Ovary (tissue), 7 donors: ENCODE measurements at regions not wholly inside any gene's neighbourhood (a gene's known extent, or its start where the extent isn't known, plus 50 kb on each side); places are given as distances from the start of the nearest gene placed in this dataset.

Experiments used
- DNase-seq, 5 donors: peaks; one replicate each; pipeline ENCODE4 v3.0.0-alpha.2; 2019 to 2020
- H3K27ac ChIP-seq, 2 donors: fragments of 200-600 bp; one replicate each; pipeline versions ENCODE4 v1.5.1 to v1.8.0; 2019 to 2022
- H3K27me3 ChIP-seq: fragments of 200-600 bp; one replicate; pipeline ENCODE4 v1.8.0; 2022
- H3K36me3 ChIP-seq: fragments of 200-600 bp; sonication (generic); one replicate; pipeline ENCODE4 v1.5.1; 2019
- H3K4me1 ChIP-seq: one replicate; pipeline ENCODE4 v1.8.1; 2013; ENCODE audit warnings: mild to moderate bottlenecking, moderate library complexity; ENCODE audit not compliant: insufficient read depth
- H3K4me3 ChIP-seq: fragments of 200-600 bp; sonication (generic); one replicate; pipeline ENCODE4 v1.5.1; 2017
- H3K9me3 ChIP-seq, 2 donors: fragments of 200-600 bp in 1 of 2; sonication (generic) in 1 of 2; one replicate each; pipeline versions ENCODE4 v1.5.1 to v1.8.1; 2013 to 2019; ENCODE audit warnings: mild to moderate bottlenecking in 1 of 2, moderate library complexity in 1 of 2
- CTCF ChIP-seq, 3 donors: fragments of 450-650 bp in 2 of 3; fragments of 200-600 bp in 1 of 3; IDR thresholded peaks; one replicate each; pipeline versions ENCODE4 v1.5.1 to v1.8.0; 2016 to 2022; ENCODE audit warnings: antibody characterized with exemption in 3 of 3, mild to moderate bottlenecking in 1 of 3
- EP300 ChIP-seq: sonication (generic); formaldehyde crosslinking; IDR thresholded peaks from one replicate; pipeline ENCODE4 v1.6.1; 2017; ENCODE audit warnings: antibody characterized with exemption
- POLR2A ChIP-seq: fragments of 450-650 bp; IDR thresholded peaks from one replicate; pipeline ENCODE4 v1.6.1; 2017; ENCODE audit warnings: antibody characterized with exemption, mild to moderate bottlenecking, moderate library complexity
- WGBS, 3 donors: extraction: QIAGEN DNeasy Blood & Tissue Kit in 1 of 3; methylation state at CpG; one replicate each; pipeline versions ENCODE4 v1.1.5 to v1.1.7; 2013 to 2017; 5-methylcytosine and 5-hydroxymethylcytosine counted together
- intact Hi-C, 4 donors: fragments of 100-400 bp; cut with DNase I; formaldehyde crosslinking; loops; one replicate each; pipeline versions ENCODE4 v1.11.0 to v1.15.1; 2022 to 2023
- donor health status: DM: no; HTN: no; CAD: no; lungs with moderate emphysema.
- donor health status: DM: no; HTN: no; CAD: no.
- donor health status: Bipolar disorder and iron deficiency.
- donor health status: DM: no; HTN: no; CAD: no.
- donor health status: DM: yes; HTN: yes; CAD: no.

- Histone ChIP-seq H3K9me3 (no peaks in the 10 kb centered on the region), H3K4me1 (no peaks in the 10 kb centered on the region), H3K36me3 (no peaks in the 10 kb centered on the region), H3K4me3 (no peak overlapping the region), H3K27ac (no peak overlapping the region), H3K27me3 (no peaks in the 10 kb centered on the region)
- intact Hi-C loops: no loop called here
- DNase-seq: no peak
- WGBS, 3 donors: 46 to 56% (median 54%) methylated on average over 2 of the region's 2 CpGs
- no peak for TF ChIP-seq CTCF (IDR thresholded peaks at IDR 0.05)
- no peak for TF ChIP-seq EP300
- no peak for TF ChIP-seq POLR2A
Observed at GRCh38 chr3:158976966-158977365, 175.1 kb downstream of the MFSD1 start.

DNA sequence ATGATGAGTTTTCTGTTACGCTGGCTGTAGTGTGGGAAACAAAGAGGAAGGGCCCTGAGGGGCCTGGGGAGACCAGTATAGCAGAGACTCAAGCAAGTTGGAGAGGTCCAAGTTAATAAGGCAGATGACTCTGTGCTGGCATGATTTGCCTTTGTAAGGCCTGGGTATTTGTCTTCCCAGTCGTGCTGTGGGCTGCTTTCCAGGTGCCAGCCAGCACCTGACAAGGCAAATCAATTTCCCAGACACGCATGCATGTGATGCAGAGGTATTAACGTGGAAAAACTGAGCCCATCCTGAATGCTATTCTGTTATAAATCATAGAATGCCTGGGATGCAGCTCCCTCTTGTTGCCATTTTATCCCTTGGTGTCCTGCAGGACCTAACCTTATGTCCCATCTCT, 175.6 kb downstream of the MFSD1 start:
- H3K27me3 ChIP-seq: no peaks in the 10 kb centered on the region
- no peak overlapping the region for H3K27ac ChIP-seq
- H3K4me3 ChIP-seq: no peak overlapping the region
- no peaks in the 10 kb centered on the region for H3K4me1 ChIP-seq
- DNase-seq: no peak
- intact Hi-C loops: no loop called here
- H3K36me3 ChIP-seq: no peaks in the 10 kb centered on the region
- TF ChIP-seq POLR2A: no peak
- no peak for TF ChIP-seq EP300
- WGBS, 3 donors: 61 to 71% (median 63%) methylated on average over 4 of the region's 4 CpGs
- no peaks in the 10 kb centered on the region for H3K9me3 ChIP-seq

- no peaks in the 10 kb centered on the region for H3K36me3 ChIP-seq
- no peaks in the 10 kb centered on the region for H3K9me3 ChIP-seq
- 23 to 40% (median 24%) methylated on average over 5 of the region's 5 CpGs for WGBS, 3 donors
- intact Hi-C loops: no loop called here
- H3K27me3 ChIP-seq: no peaks in the 10 kb centered on the region
- no peaks in the 10 kb centered on the region for H3K4me1 ChIP-seq
- no peak overlapping the region for H3K4me3 ChIP-seq
- H3K27ac ChIP-seq: no peak overlapping the region
- TF ChIP-seq CTCF (IDR thresholded peaks at IDR 0.05): no peak
- TF ChIP-seq EP300: no peak
- TF ChIP-seq POLR2A: no peak
- DNase-seq: no peak
Observed at GRCh38 chr3:158983216-158984099, 181.6 kb downstream of the MFSD1 start.

DNA sequence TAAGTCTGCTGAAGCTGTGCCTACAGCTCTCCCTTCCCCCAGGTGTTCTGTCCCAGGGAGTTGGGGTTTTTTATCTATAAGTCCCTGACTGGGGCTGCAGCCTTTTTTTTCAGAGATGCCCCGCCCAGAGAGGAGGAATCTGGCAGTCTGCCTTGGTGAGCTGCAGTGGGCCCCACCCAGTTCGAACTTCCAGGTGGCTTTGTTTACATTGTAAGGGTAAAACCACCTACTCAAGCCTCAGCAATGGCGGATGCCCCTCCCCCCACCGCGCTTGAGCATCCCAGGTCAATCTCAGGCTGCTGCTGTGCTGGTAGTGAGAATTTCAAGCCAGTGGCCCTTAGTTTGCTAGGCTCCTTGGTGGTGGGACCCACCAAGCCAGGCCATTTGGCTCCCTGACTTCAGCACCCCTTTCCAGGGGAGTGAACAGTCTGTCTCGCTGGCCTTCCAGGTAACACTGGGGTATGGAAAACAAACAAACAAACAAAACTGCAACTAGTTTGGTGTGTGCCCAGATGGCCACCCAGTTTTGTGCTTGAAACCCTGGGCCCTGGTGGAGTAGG, 189.4 kb downstream of the MFSD1 start:
- no peaks in the 10 kb centered on the region for H3K27me3 ChIP-seq
- no peaks in the 10 kb centered on the region for H3K36me3 ChIP-seq
- no peak for TF ChIP-seq CTCF (IDR thresholded peaks at IDR 0.05)
- no peak for TF ChIP-seq EP300
- no peak for TF ChIP-seq POLR2A
- WGBS, 3 donors: 18 to 44% (median 39%) methylated on average over 6 of the region's 6 CpGs
- H3K4me3 ChIP-seq: no peak overlapping the region
- DNase-seq: no peak
- intact Hi-C loops: loop anchor here in 1 of 4 donors (2.0 kb wide), 1 partner anchor 30 kb away; no protein-coding TSS in a partner anchor
- no peaks in the 10 kb centered on the region for H3K9me3 ChIP-seq
- H3K27ac ChIP-seq: no peak overlapping the region
- H3K4me1 ChIP-seq: no peaks in the 10 kb centered on the region

DNA sequence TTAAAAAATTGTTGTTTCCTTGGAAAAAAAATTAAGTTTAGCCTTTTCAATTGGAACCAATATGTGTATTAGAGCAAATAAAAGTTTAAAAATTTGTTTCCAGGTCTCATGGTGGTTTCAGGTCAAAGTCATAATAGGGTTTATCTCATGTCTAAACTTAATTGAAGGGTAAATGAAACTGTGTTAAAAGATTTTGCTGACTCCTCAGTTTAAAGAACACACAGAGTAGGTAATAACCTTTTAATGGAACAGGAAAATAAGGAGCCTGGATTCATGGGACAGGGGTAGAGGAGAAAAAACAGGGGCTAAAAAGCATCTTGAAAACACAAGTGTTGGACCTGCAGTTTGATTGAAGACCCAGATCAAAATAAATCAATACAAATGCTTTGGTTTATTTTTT, 190.6 kb downstream of the MFSD1 start:
- Histone ChIP-seq H3K27me3 (no peaks in the 10 kb centered on the region), H3K4me3 (no peak overlapping the region), H3K27ac (no peak overlapping the region), H3K9me3 (no peaks in the 10 kb centered on the region), H3K36me3 (no peaks in the 10 kb centered on the region), H3K4me1 (no peaks in the 10 kb centered on the region)
- no peak for DNase-seq
- TF ChIP-seq POLR2A (no peak), CTCF (IDR thresholded peaks at IDR 0.05) (no peak), EP300 (no peak)
- intact Hi-C loops: no loop called here
